GM23248 (cell line): ENCODE measurements at regions not wholly inside any gene's neighbourhood (a gene's known extent, or its start where the extent isn't known, plus 50 kb on each side); places are given as distances from the start of the nearest gene placed in this dataset.

Source experiments
- EZH2 ChIP-seq: fragments of 200-600 bp; sonication (generic); IDR thresholded peaks from 2 replicates; pipeline ENCODE4 v1.6.1; 2018; ENCODE audit warnings: antibody characterized with exemption, mild to moderate bottlenecking; ENCODE audit not compliant: insufficient read depth, poor library complexity, severe bottlenecking
- EZH2phosphoT487 ChIP-seq: fragments of 200-600 bp; sonication (generic); IDR thresholded peaks from 2 replicates; pipeline ENCODE4 v1.6.1; 2018; ENCODE audit warnings: antibody characterized with exemption, moderate library complexity, mild to moderate bottlenecking, low read depth; ENCODE audit not compliant: insufficient read depth

DNA sequence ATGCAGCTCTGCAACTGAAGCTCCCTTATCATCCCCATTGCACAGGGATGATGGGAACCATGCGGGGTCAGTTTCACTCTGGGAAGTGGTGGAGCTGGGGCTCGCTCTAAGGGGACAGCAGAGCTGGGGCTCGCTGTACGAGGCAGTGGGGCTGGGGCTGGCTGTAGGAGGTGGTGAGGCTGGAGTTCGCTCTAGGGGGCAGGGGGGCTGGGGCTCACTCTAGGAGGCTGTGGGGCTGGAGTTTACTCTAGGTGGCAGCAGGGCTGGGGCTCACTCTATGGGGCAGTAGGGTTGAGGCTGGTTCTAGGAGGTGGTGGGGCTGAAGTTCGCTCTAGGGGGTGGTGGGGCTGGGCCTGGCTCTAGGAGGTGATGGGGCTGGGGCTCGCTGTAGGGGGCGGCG lies 99.1 kb downstream of the UQCRFS1 start:
- TF ChIP-seq EZH2 (no peak), EZH2phosphoT487 (no peak)
